Stimulated activated CD8-positive, alpha-beta memory T cell treated with anti-CD3 and anti-CD28 coated beads, Interleukin-12 subunit alpha, Interleukin-12 subunit beta, amount 100 ng/mL, for 4 hours (primary cell): ENCODE measurements at regions not wholly inside any gene's neighbourhood (a gene's known extent, or its start where the extent isn't known, plus 50 kb on each side); places are given as distances from the start of the nearest gene placed in this dataset.

Source experiments
- DNase-seq: peaks from one replicate; pipeline ENCODE4 v3.0.0-alpha.2; 2020; ENCODE audit warnings: low read depth

- DNase-seq = no peak
Measured at GRCh38 chr6:148164645-148165044, 178.0 kb upstream of the SASH1 start.

GRCh38 chr6:148166339-148166968 is 176.2 kb upstream of the SASH1 start:
- no peak for DNase-seq

- DNase-seq = no peak
Measured at GRCh38 chr6:148169706-148170105, 172.9 kb upstream of the SASH1 start.

- no peak for DNase-seq
Measured at GRCh38 chr6:148170286-148170685, 172.4 kb upstream of the SASH1 start.

- no peak for DNase-seq
Measured at GRCh38 chr6:148173548-148173947, 169.1 kb upstream of the SASH1 start.

- DNase-seq = no peak
Measured at GRCh38 chr6:148175550-148176188, 167.0 kb upstream of the SASH1 start.

GRCh38 chr6:148177589-148178233 is 164.9 kb upstream of the SASH1 start:
- DNase-seq = no peak

- DNase-seq = no peak
Measured at GRCh38 chr6:148179786-148180185, 162.9 kb upstream of the SASH1 start.

GRCh38 chr6:148182378-148182777 is 160.3 kb upstream of the SASH1 start:
- no peak for DNase-seq

GRCh38 chr6:148183776-148184175 is 158.9 kb upstream of the SASH1 start:
- DNase-seq = no peak

- DNase-seq = no peak
Measured at GRCh38 chr6:148186916-148187315, 155.7 kb upstream of the SASH1 start.

- DNase-seq = no peak
Measured at GRCh38 chr6:148192310-148192709, 150.3 kb upstream of the SASH1 start.

- DNase-seq = no peak
Measured at GRCh38 chr6:148193063-148193680, 149.5 kb upstream of the SASH1 start.

- DNase-seq = no peak
Measured at GRCh38 chr6:148195511-148195910, 147.1 kb upstream of the SASH1 start.

GRCh38 chr6:148199584-148199983 is 143.1 kb upstream of the SASH1 start:
- DNase-seq = no peak

GRCh38 chr6:148200293-148200692 is 142.3 kb upstream of the SASH1 start:
- no peak for DNase-seq

GRCh38 chr6:148200781-148201180 is 141.9 kb upstream of the SASH1 start:
- no peak for DNase-seq

- no peak for DNase-seq
Measured at GRCh38 chr6:148203281-148203925, 139.2 kb upstream of the SASH1 start.

GRCh38 chr6:148203970-148204369 is 138.7 kb upstream of the SASH1 start:
- DNase-seq = peak; percentile 3

GRCh38 chr6:148208298-148208697 is 134.3 kb upstream of the SASH1 start:
- no peak for DNase-seq

- no peak for DNase-seq
Measured at GRCh38 chr6:148211777-148212324, 130.8 kb upstream of the SASH1 start.

- DNase-seq = no peak
Measured at GRCh38 chr6:148212366-148212765, 130.3 kb upstream of the SASH1 start.
